ENCODE measurements at regions not wholly inside any gene's neighbourhood (a gene's known extent, or its start where the extent isn't known, plus 50 kb on each side); places are given as distances from the start of the nearest gene placed in this dataset.

- dilution Hi-C loops (cut with MboI; ENCODE audit: extremely low pct_ligation_motif_present, low sequenced_read_pairs), result no loop called here
- intact Hi-C loops (cut with micrococcal nuclease), result no loop called here
- FAIRE-seq (no peak), DNase-seq (ENCODE audit: low read depth, low spot score) (no peak)
- POLR2A ChIA-PET, result no interaction called here
- H3K9ac ChIP-seq (replicated peaks; ENCODE audit: extremely low read depth, insufficient read depth, low read length), result no peak overlapping the region
- H3K27me3 ChIP-seq (ENCODE audit: control insufficient read depth in 2 of 2, insufficient read depth in 2 of 2, low read length in 2 of 2), result no peaks in the 10 kb centered on the region
- H3K9me1 ChIP-seq (replicated peaks; ENCODE audit: control insufficient read depth, extremely low read depth, insufficient read depth, low read length), result no peaks in the 10 kb centered on the region
- no peaks in the 10 kb centered on the region for H4K20me1 ChIP-seq (replicated peaks; ENCODE audit: control insufficient read depth, extremely low read depth, insufficient read depth, low read length)
- no peak overlapping the region for H3K4me3 ChIP-seq (replicated peaks in 1 of 3; ENCODE audit: insufficient read depth in 1 of 3, low read depth in 1 of 3, low read length in 3 of 3)
- no TSS peak for BruUV-seq (replicated peaks)
- no peaks in the 10 kb centered on the region for H3K4me1 ChIP-seq (ENCODE audit: control insufficient read depth, extremely low read depth, insufficient read depth, low read length)
- no peak overlapping the region for H3K27ac ChIP-seq (ENCODE audit: insufficient read depth, low read depth, low read length)
- no peak overlapping the region for H2AFZ ChIP-seq (ENCODE audit: low read depth, low read length)
- no peaks in the 10 kb centered on the region for H3K9me3 ChIP-seq (replicated peaks; ENCODE audit: control insufficient read depth, insufficient read depth, low read length)
- no peaks in the 10 kb centered on the region for H3K36me3 ChIP-seq (ENCODE audit: control insufficient read depth in 2 of 2, extremely low read depth in 1 of 2, insufficient read depth in 2 of 2, low read length in 2 of 2)
- CTCF ChIA-PET, result interaction anchor here (1.0 kb wide), 1 partner anchor 10 kb away, joined by 3 read pairs; no protein-coding TSS in a partner anchor
- TF ChIP-seq CTCF (IDR thresholded peaks at IDR 0.05; ENCODE audit: extremely low read depth in 1 of 2, insufficient read depth in 1 of 2, low read depth in 1 of 2, low read length in 2 of 2), result no peak
- no peak for TF ChIP-seq GATA2 (IDR thresholded peaks at IDR 0.05; ENCODE audit: insufficient read depth, insufficient read length, low read depth, low read length)
- no peak for TF ChIP-seq JUN (IDR thresholded peaks at IDR 0.05; ENCODE audit: borderline replicate concordance, insufficient read depth, insufficient read length, low read depth)
- no peak for TF ChIP-seq FOS (IDR thresholded peaks at IDR 0.05; ENCODE audit: borderline replicate concordance, insufficient read depth, low read length)
- TF ChIP-seq MYC (IDR thresholded peaks at IDR 0.05; ENCODE audit: low read depth, low read length), result no peak
- no peak for TF ChIP-seq POLR2A (IDR thresholded peaks at IDR 0.05; ENCODE audit: low read depth, low read length)
- no peak for TF ChIP-seq EZH2 (IDR thresholded peaks at IDR 0.05; ENCODE audit: borderline replicate concordance, low read depth, low read length, severe bottlenecking)
- TF ChIP-seq MAX (IDR thresholded peaks at IDR 0.05; ENCODE audit: insufficient read depth, insufficient read length), result no peak
- TF ChIP-seq POLR2AphosphoS5 (IDR thresholded peaks at IDR 0.05; ENCODE audit: insufficient read depth, low read depth, low read length), result no peak
- no peak overlapping the region for H3K4me2 ChIP-seq (ENCODE audit: insufficient read depth, low read length)
- no peaks in the 10 kb centered on the region for H3K79me2 ChIP-seq (ENCODE audit: control insufficient read depth, insufficient read depth, low read length)
Measured at GRCh38 chrX:45591650-45592049, 391.0 kb upstream of the DIPK2B start.
